Mesothelial cell of epicardium (in vitro differentiated cells): ENCODE measurements at regions not wholly inside any gene's neighbourhood (a gene's known extent, or its start where the extent isn't known, plus 50 kb on each side); places are given as distances from the start of the nearest gene placed in this dataset.

Experiments
- DNase-seq, 2 experiments: peaks; one replicate each; pipeline ENCODE4 v3.0.0; 2021; ENCODE audit warnings: low spot score in 2 of 2; ENCODE audit not compliant: unreplicated experiment in 2 of 2
- H3K27ac Mint-ChIP-seq: 2 replicates; pipeline ENCODE4 v1.8.0; 2021; ENCODE audit warnings: mixed read lengths
- H3K27me3 Mint-ChIP-seq: 2 replicates; pipeline ENCODE4 v1.8.0; 2021; ENCODE audit warnings: low read depth, mixed read lengths
- H3K36me3 Mint-ChIP-seq: 2 replicates; pipeline ENCODE4 v1.8.0; 2021; ENCODE audit warnings: mixed read lengths
- H3K4me1 Mint-ChIP-seq: 2 replicates; pipeline ENCODE4 v1.8.0; 2021; ENCODE audit warnings: mixed read lengths
- H3K4me3 Mint-ChIP-seq: 2 replicates; pipeline ENCODE4 v1.8.0; 2021; ENCODE audit warnings: mild to moderate bottlenecking, moderate library complexity, mixed read lengths
- H3K9me3 Mint-ChIP-seq: 2 replicates; pipeline ENCODE4 v1.8.0; 2021; ENCODE audit warnings: mixed read lengths
- TF ChIP-seq, protein P1 (sequence below): fragments of 200-600 bp; sonication (generic); IDR thresholded peaks from one replicate; pipeline ENCODE4 v1.5.0; 2021; ENCODE audit warnings: antibody characterized with exemption; ENCODE audit not compliant: unreplicated experiment

- no peak for DNase-seq
- peaks cover 20% of the 10 kb centered on the region for H3K4me1 Mint-ChIP-seq
- no peaks in the 10 kb centered on the region for H3K36me3 Mint-ChIP-seq
- TF ChIP-seq, protein P1, sequence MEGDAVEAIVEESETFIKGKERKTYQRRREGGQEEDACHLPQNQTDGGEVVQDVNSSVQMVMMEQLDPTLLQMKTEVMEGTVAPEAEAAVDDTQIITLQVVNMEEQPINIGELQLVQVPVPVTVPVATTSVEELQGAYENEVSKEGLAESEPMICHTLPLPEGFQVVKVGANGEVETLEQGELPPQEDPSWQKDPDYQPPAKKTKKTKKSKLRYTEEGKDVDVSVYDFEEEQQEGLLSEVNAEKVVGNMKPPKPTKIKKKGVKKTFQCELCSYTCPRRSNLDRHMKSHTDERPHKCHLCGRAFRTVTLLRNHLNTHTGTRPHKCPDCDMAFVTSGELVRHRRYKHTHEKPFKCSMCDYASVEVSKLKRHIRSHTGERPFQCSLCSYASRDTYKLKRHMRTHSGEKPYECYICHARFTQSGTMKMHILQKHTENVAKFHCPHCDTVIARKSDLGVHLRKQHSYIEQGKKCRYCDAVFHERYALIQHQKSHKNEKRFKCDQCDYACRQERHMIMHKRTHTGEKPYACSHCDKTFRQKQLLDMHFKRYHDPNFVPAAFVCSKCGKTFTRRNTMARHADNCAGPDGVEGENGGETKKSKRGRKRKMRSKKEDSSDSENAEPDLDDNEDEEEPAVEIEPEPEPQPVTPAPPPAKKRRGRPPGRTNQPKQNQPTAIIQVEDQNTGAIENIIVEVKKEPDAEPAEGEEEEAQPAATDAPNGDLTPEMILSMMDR: no peak
- H3K27me3 Mint-ChIP-seq: no peaks in the 10 kb centered on the region
- peak overlapping the region; percentile 39 for H3K27ac Mint-ChIP-seq
- peaks cover 17% of the 10 kb centered on the region for H3K9me3 Mint-ChIP-seq
- H3K4me3 Mint-ChIP-seq: peak overlapping the region; percentile 83
Measured at GRCh38 chrX:155767876-155768769, 113.0 kb upstream of the VAMP7 start.

DNA sequence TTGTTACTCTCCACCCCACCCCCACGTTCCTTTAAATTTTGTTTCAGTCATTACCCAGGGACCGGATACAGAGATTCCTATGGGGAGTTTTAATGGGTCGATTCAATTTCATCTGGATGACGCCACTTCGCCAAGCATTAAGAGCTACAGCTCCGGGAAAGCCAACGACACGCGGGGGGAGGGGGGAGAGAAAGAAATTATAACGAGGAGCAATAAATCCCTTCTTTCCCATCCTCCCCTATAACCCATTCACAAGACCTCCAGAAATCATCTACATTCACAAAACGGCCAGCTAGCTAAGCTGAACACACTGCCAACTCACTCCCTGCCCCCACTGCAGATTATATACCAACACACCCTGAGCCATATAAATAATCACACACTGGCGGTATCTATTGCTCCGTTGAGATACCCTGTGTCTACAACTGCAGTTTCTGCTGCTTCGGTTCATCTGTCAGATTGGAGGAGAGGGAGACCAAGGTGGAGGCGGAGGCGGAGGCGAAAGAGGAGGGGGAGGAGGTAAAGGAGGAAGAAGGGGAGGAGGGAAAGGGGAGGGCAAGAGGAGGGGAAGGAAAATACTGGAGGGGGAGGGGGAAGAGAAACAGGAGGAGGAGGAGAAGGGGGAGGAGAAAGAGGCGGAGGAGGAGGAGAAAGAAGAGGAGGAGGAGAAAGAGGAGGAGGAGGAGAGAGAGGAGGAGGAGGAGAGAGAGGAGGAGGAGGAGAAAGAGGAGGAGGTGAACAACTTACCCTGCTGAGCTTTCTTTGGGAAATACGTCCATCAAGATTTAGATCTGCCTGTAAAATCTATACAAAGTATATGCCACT lies 113.9 kb upstream of the VAMP7 start:
- peaks cover 9% of the 10 kb centered on the region for H3K9me3 Mint-ChIP-seq
- no peak for DNase-seq
- no peaks in the 10 kb centered on the region for H3K27me3 Mint-ChIP-seq
- TF ChIP-seq, protein P1: no peak
- H3K4me1 Mint-ChIP-seq: peaks cover 20% of the 10 kb centered on the region
- H3K36me3 Mint-ChIP-seq: no peaks in the 10 kb centered on the region
- peak overlapping the region; percentile 83 for H3K4me3 Mint-ChIP-seq
- peak overlapping the region; percentile 89 for H3K27ac Mint-ChIP-seq

DNA sequence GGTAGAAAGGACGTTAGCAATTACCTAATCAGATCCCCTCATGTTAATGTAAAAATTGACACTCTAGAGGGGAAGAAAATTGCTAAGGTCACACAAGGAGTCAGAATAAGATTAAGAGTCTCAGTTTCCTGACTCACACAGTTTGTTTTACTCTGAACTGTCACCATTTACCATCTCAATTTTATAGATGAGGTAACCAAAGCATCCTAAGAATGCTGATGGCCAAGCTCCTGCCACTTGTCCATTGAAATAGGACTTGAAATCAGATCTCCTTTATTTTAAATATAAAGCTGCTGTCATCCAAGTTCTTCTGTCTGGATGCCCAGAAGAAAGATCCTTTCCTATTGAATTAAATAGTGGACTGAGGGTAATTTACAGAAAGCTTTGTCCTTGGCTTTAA lies 114.8 kb upstream of the VAMP7 start:
- Mint-ChIP-seq H3K4me1 (peaks cover 20% of the 10 kb centered on the region), H3K27me3 (no peaks in the 10 kb centered on the region), H3K4me3 (peak overlapping the region; percentile 83), H3K9me3 (peaks cover 11% of the 10 kb centered on the region), H3K27ac (no peak overlapping the region), H3K36me3 (no peaks in the 10 kb centered on the region)
- no peak for DNase-seq
- TF ChIP-seq, protein P1: no peak

DNA sequence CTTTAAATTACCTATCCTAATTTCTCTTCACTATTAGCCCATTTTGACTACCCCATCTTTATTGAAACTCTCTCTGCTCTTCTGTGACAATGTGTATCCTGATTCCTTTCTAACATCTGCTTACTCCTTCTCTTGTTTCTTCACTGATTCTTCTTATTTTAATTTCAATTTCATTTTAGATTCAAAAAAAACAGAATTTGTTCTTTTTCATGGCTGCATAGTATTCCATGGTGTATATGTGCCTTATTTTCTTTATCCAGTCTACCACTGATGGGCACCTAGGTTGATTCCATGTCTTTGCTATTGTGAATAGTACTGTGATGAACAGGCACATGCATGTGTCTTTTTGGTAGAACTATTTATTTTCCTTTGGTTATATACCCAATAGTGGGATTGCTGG lies 120.0 kb upstream of the VAMP7 start:
- TF ChIP-seq, protein P1: no peak
- peaks cover 21% of the 10 kb centered on the region for H3K9me3 Mint-ChIP-seq

GRCh38 chrX:155757046-155757759 lies 123.9 kb upstream of the VAMP7 start:
- Mint-ChIP-seq H3K4me3 (no peak overlapping the region), H3K36me3 (no peaks in the 10 kb centered on the region), H3K27me3 (no peaks in the 10 kb centered on the region), H3K4me1 (peaks cover 2% of the 10 kb centered on the region), H3K9me3 (peaks cover 14% of the 10 kb centered on the region), H3K27ac (no peak overlapping the region)
- TF ChIP-seq, protein P1: no peak
- DNase-seq: no peak

More for the DNA sequence above, 120.0 kb upstream of the VAMP7 start:
- no peak for DNase-seq
- H3K4me1 Mint-ChIP-seq: peaks cover 6% of the 10 kb centered on the region
- H3K4me3 Mint-ChIP-seq: no peak overlapping the region
- H3K36me3 Mint-ChIP-seq: no peaks in the 10 kb centered on the region
- no peaks in the 10 kb centered on the region for H3K27me3 Mint-ChIP-seq
- no peak overlapping the region for H3K27ac Mint-ChIP-seq
